Naive B cell (primary cell): ENCODE measurements at regions not wholly inside any gene's neighbourhood (a gene's known extent, or its start where the extent isn't known, plus 50 kb on each side); places are given as distances from the start of the nearest gene placed in this dataset.

Source experiments
- ATAC-seq, 2 donors: fragments of 150-1000 bp; cut with Tn5 transposase; 2 replicates each; pipeline ENCODE4 v1.10.0; 2021; ENCODE audit warnings: low read depth in 2 of 2, mild to moderate bottlenecking in 2 of 2, moderate library complexity in 2 of 2
- DNase-seq: peaks from one replicate; pipeline ENCODE4 v3.0.0; 2022
- H3K27ac Mint-ChIP-seq, 6 donors: one replicate each; pipeline ENCODE4 v1.8.0; 2020 to 2022; ENCODE audit warnings: mild to moderate bottlenecking in 6 of 6, mixed read lengths in 6 of 6, moderate library complexity in 5 of 6, inconsistent platforms in 2 of 6
- H3K27me3 Mint-ChIP-seq, 3 donors: one replicate each; pipeline ENCODE4 v1.8.0; 2021 to 2022; ENCODE audit warnings: mixed read lengths in 3 of 3, mild to moderate bottlenecking in 1 of 3
- H3K36me3 Mint-ChIP-seq, 2 donors: one replicate each; pipeline ENCODE4 v1.8.0; 2020 to 2022; ENCODE audit warnings: mixed read lengths in 2 of 2, inconsistent platforms in 1 of 2, mild to moderate bottlenecking in 1 of 2
- H3K4me1 Mint-ChIP-seq, 3 donors: one replicate each; pipeline ENCODE4 v1.8.0; 2020 to 2022; ENCODE audit warnings: mixed read lengths in 3 of 3, inconsistent platforms in 1 of 3, mild to moderate bottlenecking in 1 of 3, moderate library complexity in 1 of 3
- H3K4me3 Mint-ChIP-seq, 8 donors: one replicate each; pipeline ENCODE4 v1.8.0; 2020 to 2022; ENCODE audit warnings: mild to moderate bottlenecking in 8 of 8, mixed read lengths in 8 of 8, moderate library complexity in 8 of 8, inconsistent platforms in 2 of 8
- H3K9me3 Mint-ChIP-seq, 7 donors: one replicate each; pipeline ENCODE4 v1.8.0; 2020 to 2022; ENCODE audit warnings: mixed read lengths in 7 of 7, mild to moderate bottlenecking in 5 of 7, inconsistent platforms in 2 of 7, moderate library complexity in 1 of 7

GRCh38 chr13:34878329-34878728, 63.7 kb upstream of the NBEA start:
- ATAC-seq (no peak), DNase-seq (no peak)
- Mint-ChIP-seq H3K27me3 (no peaks in the 10 kb centered on the region), H3K36me3 (no peaks in the 10 kb centered on the region), H3K9me3 (peaks cover 0 to 5% (median 0%) of the 10 kb centered on the region in 7 donors), H3K4me3 (no peak overlapping the region), H3K27ac (no peak overlapping the region), H3K4me1 (no peaks in the 10 kb centered on the region)

GRCh38 chr13:34879851-34880250, 62.2 kb upstream of the NBEA start:
- no peak overlapping the region for H3K27ac Mint-ChIP-seq
- no peak for ATAC-seq
- peaks cover 0 to 5% (median 0%) of the 10 kb centered on the region in 7 donors for H3K9me3 Mint-ChIP-seq

GRCh38 chr13:34881494-34881893, 60.6 kb upstream of the NBEA start:
- no peak overlapping the region for H3K4me3 Mint-ChIP-seq
- ATAC-seq (no peak), DNase-seq (no peak)
- no peaks in the 10 kb centered on the region for H3K36me3 Mint-ChIP-seq
- H3K4me1 Mint-ChIP-seq, result no peaks in the 10 kb centered on the region
- H3K27ac Mint-ChIP-seq, result no peak overlapping the region
- H3K9me3 Mint-ChIP-seq, result peaks cover 0 to 5% (median 0%) of the 10 kb centered on the region in 7 donors
- H3K27me3 Mint-ChIP-seq, result peaks cover 0 to 5% (median 0%) of the 10 kb centered on the region in 3 donors

More at GRCh38 chr13:34879851-34880250, 62.2 kb upstream of the NBEA start:
- H3K4me3 Mint-ChIP-seq, result no peak overlapping the region
- no peaks in the 10 kb centered on the region for H3K36me3 Mint-ChIP-seq
- H3K27me3 Mint-ChIP-seq, result peaks cover 0 to 5% (median 0%) of the 10 kb centered on the region in 3 donors
- no peaks in the 10 kb centered on the region for H3K4me1 Mint-ChIP-seq
- no peak for DNase-seq

GRCh38 chr13:34883396-34883795, 58.7 kb upstream of the NBEA start:
- Mint-ChIP-seq H3K36me3 (no peaks in the 10 kb centered on the region), H3K4me3 (no peak overlapping the region), H3K9me3 (peaks cover 0 to 5% (median 0%) of the 10 kb centered on the region in 7 donors), H3K27me3 (peaks cover 0 to 5% (median 0%) of the 10 kb centered on the region in 3 donors), H3K4me1 (no peaks in the 10 kb centered on the region), H3K27ac (no peak overlapping the region)
- DNase-seq, result no peak
- no peak for ATAC-seq

- DNase-seq (no peak), ATAC-seq (no peak)
- no peaks in the 10 kb centered on the region for H3K4me1 Mint-ChIP-seq
- H3K9me3 Mint-ChIP-seq, result peaks cover 0 to 5% (median 0%) of the 10 kb centered on the region in 7 donors
- no peaks in the 10 kb centered on the region for H3K36me3 Mint-ChIP-seq
- peak overlapping the region in 1 of 8 donors; percentile 35 for H3K4me3 Mint-ChIP-seq
- peaks cover 0 to 5% (median 0%) of the 10 kb centered on the region in 3 donors for H3K27me3 Mint-ChIP-seq
- H3K27ac Mint-ChIP-seq, result no peak overlapping the region
Measured at GRCh38 chr13:34884366-34884765, 57.7 kb upstream of the NBEA start.

- no peak for ATAC-seq
- no peak for DNase-seq
- no peaks in the 10 kb centered on the region for H3K4me1 Mint-ChIP-seq
- H3K27me3 Mint-ChIP-seq, result peaks cover 0 to 5% (median 0%) of the 10 kb centered on the region in 3 donors
- no peak overlapping the region for H3K4me3 Mint-ChIP-seq
- no peaks in the 10 kb centered on the region for H3K36me3 Mint-ChIP-seq
- H3K9me3 Mint-ChIP-seq, result peaks cover 0 to 2% (median 0%) of the 10 kb centered on the region in 7 donors
- no peak overlapping the region for H3K27ac Mint-ChIP-seq
Measured at GRCh38 chr13:34886121-34886875, 55.8 kb upstream of the NBEA start.

GRCh38 chr13:34886987-34887386, 55.1 kb upstream of the NBEA start:
- no peaks in the 10 kb centered on the region for H3K4me1 Mint-ChIP-seq
- ATAC-seq (no peak), DNase-seq (no peak)
- H3K9me3 Mint-ChIP-seq, result peaks cover 0 to 2% (median 0%) of the 10 kb centered on the region in 7 donors
- peaks cover 0 to 5% (median 0%) of the 10 kb centered on the region in 3 donors for H3K27me3 Mint-ChIP-seq
- H3K27ac Mint-ChIP-seq, result no peak overlapping the region
- H3K4me3 Mint-ChIP-seq, result no peak overlapping the region
- no peaks in the 10 kb centered on the region for H3K36me3 Mint-ChIP-seq
